HCT116 (cell line): ENCODE measurements at regions not wholly inside any gene's neighbourhood (a gene's known extent, or its start where the extent isn't known, plus 50 kb on each side); places are given as distances from the start of the nearest gene placed in this dataset.

ENCODE experiments used
- ATAC-seq: fragments of 200-7000 bp; cut with Tn5 transposase; 2 replicates; pipeline ENCODE4 v1.9.1; 2020; ENCODE audit warnings: mild to moderate bottlenecking, moderate library complexity
- BruUV-seq: library from RNA; stranded (reverse); fragments of 400-500 nt; replicated peaks from 2 replicates; lab custom pipeline; 2021; lab: Mats Ljungman, UMichigan
- CTCF ChIA-PET: fragments of 300-600 bp; sonication (Branson Sonifier 250); formaldehyde crosslinking; loops from one replicate; lab custom pipeline; 2021; ENCODE audit warnings: antibody characterized with exemption; lab: Charles Lee
- POLR2A ChIA-PET: fragments of 300-600, 350-600 bp; sonication (Branson Sonifier 250); formaldehyde crosslinking; loops from one replicate; lab custom pipeline; 2021; ENCODE audit warnings: antibody characterized with exemption; lab: Charles Lee
- RAD21 ChIA-PET, 2 experiments: fragments of 300-600 bp; sonication (Branson Sonifier 250); formaldehyde crosslinking; loops; one replicate each; lab custom pipeline; 2023; ENCODE audit warnings: low total read pairs in 2 of 2; ENCODE audit not compliant: uncharacterized antibody in 2 of 2, unreplicated experiment in 2 of 2, low non-redundant PET in 1 of 2; lab: Charles Lee
- DNase-seq: peaks from one replicate; pipeline ENCODE4 v3.0.0-alpha.2; 2010; ENCODE audit warnings: low read depth, low spot score
- H2AFZ ChIP-seq: fragments of 200-600 bp; shearing (Covaris generic), sonication (generic); 2 replicates; pipeline ENCODE4 v1.6.1; 2017; ENCODE audit warnings: low read depth, mixed run types, mixed read lengths, antibody characterized with exemption, low read length; ENCODE audit not compliant: poor library complexity, severe bottlenecking
- H3K27ac ChIP-seq: 2 replicates; pipeline ENCODE4 v1.5.1; 2012; ENCODE audit warnings: low read depth, low read length
- H3K27me3 ChIP-seq: fragments of 200-600 bp; sonication (generic); 2 replicates; pipeline ENCODE4 v1.6.1; 2016; ENCODE audit warnings: mixed run types, low read length, mixed read lengths; ENCODE audit not compliant: insufficient read depth
- H3K36me3 ChIP-seq, 2 experiments: fragments of 200-500 bp in 1 of 2; fragments of 200-600 bp in 1 of 2; sonication (Bioruptor generic) in 1 of 2; sonication (generic) in 1 of 2; 2 replicates each; pipeline versions ENCODE4 v1.5.1 to v1.6.1; 2014 to 2016; ENCODE audit warnings: low read length in 2 of 2, inconsistent platforms in 1 of 2, mixed read lengths in 1 of 2, mixed run types in 1 of 2; ENCODE audit not compliant: insufficient read depth in 2 of 2, control insufficient read depth in 1 of 2
- H3K4me1 ChIP-seq, 2 experiments: fragments of 200-600 bp in 1 of 2; sonication (generic) in 1 of 2; 2 replicates each; pipeline versions ENCODE4 v1.5.1 to v1.6.1; 2012 to 2017; ENCODE audit warnings: low read length in 2 of 2, inconsistent platforms in 1 of 2, mild to moderate bottlenecking in 1 of 2, mixed read lengths in 1 of 2, mixed run types in 1 of 2, moderate library complexity in 1 of 2; ENCODE audit not compliant: insufficient read depth in 2 of 2, control insufficient read depth in 1 of 2
- H3K4me2 ChIP-seq: fragments of 200-600 bp; sonication (generic); 2 replicates; pipeline ENCODE4 v1.6.1; 2017; ENCODE audit warnings: mixed run types, low read length, mixed read lengths
- H3K4me3 ChIP-seq, 2 experiments: fragments of 200-600 bp in 1 of 2; sonication (generic) in 1 of 2; replicated peaks in 1 of 2; 2 replicates each; pipeline ENCODE4 v1.5.1; 2011 to 2016; ENCODE audit warnings: low read length in 2 of 2, control low read depth in 1 of 2, low read depth in 1 of 2, mild to moderate bottlenecking in 1 of 2, mixed read lengths in 1 of 2, mixed run types in 1 of 2
- H3K79me2 ChIP-seq: fragments of 200-600 bp; sonication (generic); 2 replicates; pipeline ENCODE4 v1.6.1; 2017; ENCODE audit warnings: mild to moderate bottlenecking, mixed run types, low read length, moderate library complexity, mixed read lengths; ENCODE audit not compliant: insufficient read depth
- H3K9ac ChIP-seq: fragments of 200-600 bp; sonication (generic); 2 replicates; pipeline ENCODE4 v1.6.1; 2016; ENCODE audit warnings: low read length, mixed read lengths
- H3K9me2 ChIP-seq: fragments of 200-600 bp; sonication (generic), shearing (Covaris generic); 2 replicates; pipeline ENCODE4 v1.6.1; 2017; ENCODE audit warnings: mixed run types, mild to moderate bottlenecking, moderate library complexity; ENCODE audit not compliant: insufficient read depth
- H3K9me3 ChIP-seq, 2 experiments: fragments of 200-500 bp in 1 of 2; fragments of 200-600 bp in 1 of 2; sonication (Bioruptor generic) in 1 of 2; sonication (generic) in 1 of 2; 2 replicates each; pipeline ENCODE4 v1.6.1; 2014 to 2017; ENCODE audit warnings: low read length in 2 of 2, mixed read lengths in 2 of 2, inconsistent platforms in 1 of 2, low read depth in 1 of 2, mild to moderate bottlenecking in 1 of 2, mixed run types in 1 of 2, moderate library complexity in 1 of 2; ENCODE audit not compliant: control insufficient read depth in 1 of 2, insufficient read depth in 1 of 2
- H4K20me1 ChIP-seq: fragments of 200-600 bp; sonication (generic), shearing (Covaris generic); 2 replicates; pipeline ENCODE4 v1.6.1; 2017; ENCODE audit warnings: mixed run types, mild to moderate bottlenecking, moderate library complexity; ENCODE audit not compliant: insufficient read depth
- CBX3 ChIP-seq: IDR thresholded peaks from 2 replicates; pipeline ENCODE4 v1.6.1; 2012; ENCODE audit warnings: low read depth
- CEBPB ChIP-seq: IDR thresholded peaks from 2 replicates; pipeline ENCODE4 v1.6.1; 2012; ENCODE audit warnings: low read depth
- EGR1 ChIP-seq: IDR thresholded peaks from 2 replicates; pipeline ENCODE4 v1.6.1; 2012; ENCODE audit warnings: low read depth
- FOSL1 ChIP-seq: IDR thresholded peaks from 2 replicates; pipeline ENCODE4 v1.6.1; 2012; ENCODE audit warnings: low read depth
- RAD21 ChIP-seq: IDR thresholded peaks from 2 replicates; pipeline ENCODE4 v1.6.1; 2012; ENCODE audit warnings: low read depth, mild to moderate bottlenecking
- SIN3A ChIP-seq: IDR thresholded peaks from 2 replicates; pipeline ENCODE4 v1.6.1; 2012; ENCODE audit warnings: low read depth
- SRF ChIP-seq: IDR thresholded peaks from 2 replicates; pipeline ENCODE4 v1.6.1; 2012; ENCODE audit warnings: low read depth
- ZNF274 ChIP-seq: fragments of 200-500 bp; sonication (Bioruptor generic); IDR thresholded peaks from 2 replicates; pipeline ENCODE4 v1.6.1; 2014; ENCODE audit warnings: mild to moderate bottlenecking, low read depth, low read length, inconsistent platforms
- intact Hi-C: fragments of 100-400 bp; cut with micrococcal nuclease; formaldehyde crosslinking; loops from 2 replicates; pipeline ENCODE4 v1.10.0; 2022

- ChIA-PET POLR2A (no interaction called here), RAD21 (no interaction called here), CTCF (no interaction called here)
- H3K27ac ChIP-seq, result no peak overlapping the region
- no peaks in the 10 kb centered on the region for H4K20me1 ChIP-seq
- H3K9me3 ChIP-seq, result peaks cover 0 to 14% of the 10 kb centered on the region in 2 experiments; a peak in 2 of 4 replicates
- DNase-seq (no peak), ATAC-seq (no peak)
- BruUV-seq, result no TSS peak
- H3K4me3 ChIP-seq, result no peak overlapping the region
- no peak overlapping the region for H2AFZ ChIP-seq
- H3K79me2 ChIP-seq, result no peaks in the 10 kb centered on the region
- H3K9ac ChIP-seq, result no peak overlapping the region
- no peaks in the 10 kb centered on the region for H3K27me3 ChIP-seq
- no peaks in the 10 kb centered on the region for H3K4me1 ChIP-seq
- no peaks in the 10 kb centered on the region for H3K9me2 ChIP-seq
- intact Hi-C loops, result no loop called here
- no peak for TF ChIP-seq CBX3
- no peak for TF ChIP-seq CEBPB
- no peak for TF ChIP-seq SRF
- no peak for TF ChIP-seq FOSL1
- no peak for TF ChIP-seq SIN3A
- TF ChIP-seq ZNF274, result no peak
- no peak for TF ChIP-seq EGR1
- TF ChIP-seq RAD21, result no peak
- H3K36me3 ChIP-seq, result no peaks in the 10 kb centered on the region
- no peak overlapping the region for H3K4me2 ChIP-seq
These were observed 1005.0 kb upstream of the CDH10 start for GRCh38 chr5:25649628-25650265.

- Histone ChIP-seq H3K4me3 (no peak overlapping the region), H3K9me3 (peaks cover 0 to 18% of the 10 kb centered on the region in 2 experiments; a peak in 2 of 4 replicates), H2AFZ (no peak overlapping the region), H3K36me3 (no peaks in the 10 kb centered on the region), H3K27ac (no peak overlapping the region), H4K20me1 (no peaks in the 10 kb centered on the region), H3K9me2 (no peaks in the 10 kb centered on the region), H3K9ac (no peak overlapping the region), H3K4me1 (no peaks in the 10 kb centered on the region), H3K27me3 (no peaks in the 10 kb centered on the region), H3K4me2 (no peak overlapping the region), H3K79me2 (no peaks in the 10 kb centered on the region)
- CTCF ChIA-PET, result no interaction called here
- intact Hi-C loops, result no loop called here
- POLR2A ChIA-PET, result no interaction called here
- RAD21 ChIA-PET, result no interaction called here
- ATAC-seq (no peak), DNase-seq (no peak)
- no peak for TF ChIP-seq SRF
- no TSS peak for BruUV-seq
These were observed 1001.9 kb upstream of the CDH10 start for GRCh38 chr5:25646421-25647341.
